ENCODE measurements at regions not wholly inside any gene's neighbourhood (a gene's known extent, or its start where the extent isn't known, plus 50 kb on each side); places are given as distances from the start of the nearest gene placed in this dataset.

DNA sequence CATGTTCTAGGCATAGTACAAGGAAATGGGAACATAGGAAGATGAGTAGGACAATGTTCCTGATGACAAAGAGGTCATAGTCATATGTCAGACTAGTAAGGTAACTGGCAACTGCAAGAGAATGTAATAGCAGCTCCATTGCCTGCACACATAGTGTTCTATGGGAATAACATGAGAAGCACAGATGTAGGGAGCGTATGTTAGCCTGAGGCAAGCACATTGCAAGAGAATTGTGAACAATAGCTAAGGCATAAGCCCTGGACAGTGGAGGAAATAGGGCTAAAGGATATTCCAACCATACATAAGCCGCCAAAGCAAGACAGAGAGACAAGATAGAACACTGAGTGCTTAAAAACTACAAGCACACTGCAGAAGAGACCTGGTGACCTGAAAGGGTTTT lies 1017.0 kb upstream of the TENM4 start:
- Histone ChIP-seq H2BK120ac (replicated peaks; ENCODE audit: low read depth, low read length) (peak overlapping the region; percentile 24), H3K9me3 (ENCODE audit: insufficient read depth in 2 of 2, low read depth in 1 of 2, low read length in 1 of 2) (no peaks in the 10 kb centered on the region), H2BK20ac (ENCODE audit: low read length) (no peak overlapping the region), H3K18ac (ENCODE audit: extremely low read depth, low read length) (no peak overlapping the region), H3K14ac (ENCODE audit: insufficient read length) (no peak overlapping the region), H3K4me3 (ENCODE audit: extremely low read depth in 1 of 4, insufficient read depth in 2 of 4, low read depth in 3 of 4, low read length in 4 of 4) (no peak overlapping the region), H4K5ac (ENCODE audit: insufficient read length, low read depth, low read length) (no peak overlapping the region), H3K4ac (replicated peaks; ENCODE audit: insufficient read length, low read depth, low read length) (no peak overlapping the region), H2AFZ (ENCODE audit: low read length) (0 out of 2 replicates have a peak overlapping the region, but pooled peaks have one; percentile 29), H2BK12ac (ENCODE audit: low read depth, low read length) (0 out of 2 replicates have a peak overlapping the region, but pooled peaks have one; percentile 19), H3K9ac (replicated peaks in 1 of 4; ENCODE audit: extremely low read depth in 1 of 4, low read depth in 3 of 4, low read length in 3 of 4) (no peak overlapping the region), H3K4me1 (replicated peaks in 1 of 4; ENCODE audit: control insufficient read depth in 3 of 4, insufficient read depth in 4 of 4, low read length in 3 of 4) (peaks cover 0 to 3% (median 0%) of the 10 kb centered on the region in 4 experiments; a peak in 1 of 7 replicates), H4K20me1 (replicated peaks in 1 of 2; ENCODE audit: control insufficient read depth in 1 of 2, insufficient read depth in 2 of 2, low read length in 2 of 2) (no peaks in the 10 kb centered on the region), H2AK5ac (ENCODE audit: low read depth, low read length) (no peak overlapping the region), H2BK15ac (ENCODE audit: low read length) (no peak overlapping the region), H3K36me3 (ENCODE audit: control insufficient read depth in 2 of 4, insufficient read depth in 4 of 4, low read length in 3 of 4) (no peaks in the 10 kb centered on the region), H2BK5ac (ENCODE audit: low read depth, low read length) (peak overlapping the region; percentile 27; the same call in 1 of the 2 replicates), H3K27ac (ENCODE audit: low read depth, low read length) (no peak overlapping the region), H3K79me2 (ENCODE audit: control insufficient read depth in 1 of 2, insufficient read depth in 2 of 2, low read length in 2 of 2) (no peaks in the 10 kb centered on the region), H4K8ac (ENCODE audit: extremely low read depth, insufficient read depth, low read length) (no peak overlapping the region), H4K91ac (replicated peaks; ENCODE audit: insufficient read length, low read length) (peak overlapping the region; percentile 66), H3K4me2 (ENCODE audit: insufficient read depth in 1 of 2, low read depth in 2 of 2, low read length in 2 of 2) (no peak overlapping the region), H3K79me1 (ENCODE audit: low read depth, low read length) (no peaks in the 10 kb centered on the region), H3K27me3 (replicated peaks in 1 of 4; ENCODE audit: control insufficient read depth in 3 of 4, extremely low read depth in 1 of 4, insufficient read depth in 3 of 4, low read length in 3 of 4) (no peaks in the 10 kb centered on the region), H3K23me2 (ENCODE audit: low read depth, low read length) (no peaks in the 10 kb centered on the region), H3K23ac (ENCODE audit: insufficient read length) (no peak overlapping the region), H3K56ac (replicated peaks; ENCODE audit: insufficient read length, low read depth, low read length) (no peak overlapping the region)
- ChIA-PET CTCF (ENCODE audit: partially characterized antibody) (no interaction called here), POLR2A (ENCODE audit: partially characterized antibody) (no interaction called here)
- WGBS, 2 experiments (ENCODE audit: extremely low coverage in 1 of 2, insufficient coverage in 1 of 2, insufficient read length in 1 of 2, insufficient replicate concordance in 2 of 2, low coverage in 1 of 2, low lambda C conversion rate in 2 of 2, missing lambda C conversion rate in 1 of 2): 85% methylated on average over 2 of the region's 2 CpGs; no CpG with 5 or more reads in 1 of the 2 experiments
- no peak for DNase-seq (ENCODE audit: low read depth in 1 of 2, low spot score in 2 of 2)
- no peak for FAIRE-seq
- TF ChIP-seq ATF2 (IDR thresholded peaks at IDR 0.05; ENCODE audit: low read length) (no peak), RBBP5 (IDR thresholded peaks at IDR 0.05; ENCODE audit: borderline replicate concordance, low read depth, low read length) (no peak), FOSL1 (IDR thresholded peaks at IDR 0.05; ENCODE audit: insufficient read depth, low read depth, low read length) (no peak), ASH2L (IDR thresholded peaks at IDR 0.05; ENCODE audit: low read length) (no peak), CBX8 (IDR thresholded peaks at IDR 0.05; ENCODE audit: borderline replicate concordance, low read depth, low read length) (no peak), CREB1 (IDR thresholded peaks at IDR 0.05) (no peak), PHF8 (conservative IDR thresholded peaks at IDR 0.05; ENCODE audit: low read depth, low read length) (no peak), NANOG (IDR thresholded peaks at IDR 0.05; ENCODE audit: insufficient read depth, low read depth, low read length, poor library complexity, severe bottlenecking) (no peak), HDAC6 (IDR thresholded peaks at IDR 0.05; ENCODE audit: low read depth, low read length) (no peak), CHD1 (IDR thresholded peaks at IDR 0.05; ENCODE audit: low read depth, low read length) (no peak), TCF12 (IDR thresholded peaks at IDR 0.05; ENCODE audit: low read depth, low read length) (no peak), TEAD4 (IDR thresholded peaks at IDR 0.05; ENCODE audit: low read depth, low read length) (no peak)
- TF ChIP-seq, protein P1, sequence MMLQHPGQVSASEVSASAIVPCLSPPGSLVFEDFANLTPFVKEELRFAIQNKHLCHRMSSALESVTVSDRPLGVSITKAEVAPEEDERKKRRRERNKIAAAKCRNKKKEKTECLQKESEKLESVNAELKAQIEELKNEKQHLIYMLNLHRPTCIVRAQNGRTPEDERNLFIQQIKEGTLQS (IDR thresholded peaks at IDR 0.05; ENCODE audit: insufficient read depth, low read depth, low read length): no peak

All from H1 (cell line).